Mesenchymal stem cell (in vitro differentiated cells and primary cell): ENCODE measurements at regions not wholly inside any gene's neighbourhood (a gene's known extent, or its start where the extent isn't known, plus 50 kb on each side); places are given as distances from the start of the nearest gene placed in this dataset.

ENCODE experiments used
- DNase-seq: peaks from one replicate; pipeline ENCODE4 v3.0.0-alpha.2; 2013
- H2AFZ ChIP-seq: one replicate; pipeline ENCODE4 v1.6.1; 2013; ENCODE audit warnings: low read depth, mild to moderate bottlenecking, control low read depth, inconsistent platforms, low read length, moderate library complexity
- H2AK5ac ChIP-seq: 2 replicates; pipeline ENCODE4 v1.6.1; 2013; ENCODE audit warnings: low read length, moderate library complexity, mild to moderate bottlenecking, inconsistent platforms; ENCODE audit not compliant: severe bottlenecking
- H2BK120ac ChIP-seq: one replicate; pipeline ENCODE4 v1.6.1; 2013; ENCODE audit warnings: low read depth, mild to moderate bottlenecking, inconsistent platforms, low read length, moderate library complexity
- H2BK12ac ChIP-seq, 2 experiments: one replicate each; pipeline ENCODE4 v1.6.1; 2013; ENCODE audit warnings: inconsistent platforms in 2 of 2, low read length in 2 of 2, mild to moderate bottlenecking in 2 of 2, moderate library complexity in 2 of 2, control low read depth in 1 of 2
- H2BK15ac ChIP-seq: one replicate; pipeline ENCODE4 v1.6.1; 2013; ENCODE audit warnings: mild to moderate bottlenecking, low read depth, inconsistent platforms; ENCODE audit not compliant: poor library complexity, severe bottlenecking
- H2BK5ac ChIP-seq: 2 replicates; pipeline ENCODE4 v1.6.1; 2013; ENCODE audit warnings: low read depth, mild to moderate bottlenecking, low read length, control low read depth, inconsistent platforms; ENCODE audit not compliant: poor library complexity, severe bottlenecking
- H3K14ac ChIP-seq, 2 experiments: one replicate each; pipeline ENCODE4 v1.6.1; 2013; ENCODE audit warnings: inconsistent platforms in 2 of 2, low read length in 2 of 2, control low read depth in 1 of 2, mild to moderate bottlenecking in 1 of 2, moderate library complexity in 1 of 2
- H3K18ac ChIP-seq, 2 experiments: one replicate each; pipeline ENCODE4 v1.6.1; 2013; ENCODE audit warnings: inconsistent platforms in 2 of 2, low read length in 2 of 2, control low read depth in 1 of 2, low read depth in 1 of 2, mild to moderate bottlenecking in 1 of 2
- H3K23ac ChIP-seq, 2 experiments: one replicate each; pipeline ENCODE4 v1.6.1; 2013; ENCODE audit warnings: inconsistent platforms in 2 of 2, low read length in 2 of 2, mild to moderate bottlenecking in 2 of 2, moderate library complexity in 2 of 2, control low read depth in 1 of 2
- H3K27ac ChIP-seq: 2 replicates; pipeline ENCODE4 v1.5.1; 2013; ENCODE audit warnings: mild to moderate bottlenecking, moderate library complexity, low read length, control low read depth, inconsistent platforms; ENCODE audit not compliant: poor library complexity, severe bottlenecking
- H3K27me3 ChIP-seq, 2 experiments: 2 replicates each; pipeline versions ENCODE4 v1.6.1 to v1.7.0; 2013; ENCODE audit warnings: low read length in 2 of 2, mild to moderate bottlenecking in 2 of 2, moderate library complexity in 2 of 2, control low read depth in 1 of 2, inconsistent platforms in 1 of 2; ENCODE audit not compliant: control insufficient read depth in 1 of 2, insufficient read depth in 1 of 2
- H3K36me3 ChIP-seq, 2 experiments: 2 replicates each; pipeline versions ENCODE4 v1.6.1 to v1.7.0; 2013; ENCODE audit warnings: low read length in 2 of 2, control low read depth in 1 of 2, inconsistent platforms in 1 of 2, low read depth in 1 of 2, mild to moderate bottlenecking in 1 of 2; ENCODE audit not compliant: insufficient read depth in 2 of 2, control insufficient read depth in 1 of 2
- H3K4ac ChIP-seq, 2 experiments: one replicate each; pipeline ENCODE4 v1.6.1; 2013; ENCODE audit warnings: inconsistent platforms in 2 of 2, low read length in 2 of 2, mild to moderate bottlenecking in 2 of 2, moderate library complexity in 2 of 2, control low read depth in 1 of 2, low read depth in 1 of 2
- H3K4me1 ChIP-seq: 2 replicates; pipeline ENCODE4 v1.6.1; 2013; ENCODE audit warnings: low read depth, low read length, control low read depth; ENCODE audit not compliant: control insufficient read depth, insufficient read depth
- H3K4me2 ChIP-seq: 2 replicates; pipeline ENCODE4 v1.6.1; 2013; ENCODE audit warnings: low read length, mild to moderate bottlenecking, inconsistent platforms; ENCODE audit not compliant: poor library complexity, severe bottlenecking
- H3K4me3 ChIP-seq, 2 experiments: 2 replicates each; pipeline versions ENCODE4 v1.5.1 to v1.7.0; 2013; ENCODE audit warnings: low read length in 2 of 2, mild to moderate bottlenecking in 2 of 2, control low read depth in 1 of 2, low read depth in 1 of 2; ENCODE audit not compliant: insufficient read depth in 1 of 2
- H3K79me1 ChIP-seq: replicated peaks from 2 replicates; pipeline ENCODE4 v1.6.1; 2013; ENCODE audit warnings: mild to moderate bottlenecking, control low read depth, low read length, inconsistent platforms; ENCODE audit not compliant: poor library complexity, severe bottlenecking
- H3K9ac ChIP-seq: 2 replicates; pipeline ENCODE4 v1.7.0; 2013; ENCODE audit warnings: mild to moderate bottlenecking, low read length, moderate library complexity
- H3K9me3 ChIP-seq: 2 replicates; pipeline ENCODE4 v1.7.0; 2013; ENCODE audit warnings: mild to moderate bottlenecking, low read length; ENCODE audit not compliant: control insufficient read depth
- H4K8ac ChIP-seq: one replicate; pipeline ENCODE4 v1.6.1; 2013; ENCODE audit warnings: inconsistent platforms, mild to moderate bottlenecking, low read length, moderate library complexity
- H4K91ac ChIP-seq: one replicate; pipeline ENCODE4 v1.6.1; 2013; ENCODE audit warnings: mild to moderate bottlenecking, low read length, inconsistent platforms
- WGBS: methylation state at CpG from one replicate; pipeline ENCODE4 v1.1.7; 2013; ENCODE audit warnings: mixed read lengths; 5-methylcytosine and 5-hydroxymethylcytosine counted together

GRCh38 chr10:78354101-78354500 is 320.4 kb downstream of the RPS24 start:
- H4K91ac ChIP-seq, result no peak overlapping the region
- H3K36me3 ChIP-seq, result no peaks in the 10 kb centered on the region
- no peak overlapping the region for H3K18ac ChIP-seq
- 81% methylated on average over 7 of the region's 7 CpGs for WGBS
- no peak overlapping the region for H3K23ac ChIP-seq
- DNase-seq, result no peak
- no peak overlapping the region for H2BK5ac ChIP-seq
- H4K8ac ChIP-seq, result no peak overlapping the region
- H3K4me2 ChIP-seq, result no peak overlapping the region
- peaks cover 0 to 5% of the 10 kb centered on the region in 2 experiments for H3K27me3 ChIP-seq
- no peak overlapping the region for H3K14ac ChIP-seq
- peaks cover 2% of the 10 kb centered on the region for H3K4me1 ChIP-seq
- no peak overlapping the region for H2BK12ac ChIP-seq
- H3K27ac ChIP-seq, result no peak overlapping the region
- H2AK5ac ChIP-seq, result no peak overlapping the region
- H3K4me3 ChIP-seq, result no peak overlapping the region
- H3K79me1 ChIP-seq, result no peaks in the 10 kb centered on the region
- H2AFZ ChIP-seq, result no peak overlapping the region
- H3K9me3 ChIP-seq, result no peaks in the 10 kb centered on the region
- H2BK15ac ChIP-seq, result no peak overlapping the region
- no peak overlapping the region for H3K4ac ChIP-seq
- no peak overlapping the region for H3K9ac ChIP-seq
- H2BK120ac ChIP-seq, result no peak overlapping the region

GRCh38 chr10:78356291-78356900 is 322.7 kb downstream of the RPS24 start:
- H3K4ac ChIP-seq, result no peak overlapping the region
- no peak overlapping the region for H2BK120ac ChIP-seq
- DNase-seq, result no peak
- no peak overlapping the region for H3K4me2 ChIP-seq
- H2BK5ac ChIP-seq, result no peak overlapping the region
- H3K27ac ChIP-seq, result no peak overlapping the region
- 77% methylated on average over 9 of the region's 10 CpGs for WGBS
- H3K27me3 ChIP-seq, result peaks cover 0 to 10% of the 10 kb centered on the region in 2 experiments
- H3K36me3 ChIP-seq, result no peaks in the 10 kb centered on the region
- H3K4me3 ChIP-seq, result no peak overlapping the region
- H2BK12ac ChIP-seq, result no peak overlapping the region
- H3K79me1 ChIP-seq, result no peaks in the 10 kb centered on the region
- no peak overlapping the region for H3K18ac ChIP-seq
- no peak overlapping the region for H2AFZ ChIP-seq
- peaks cover 12% of the 10 kb centered on the region for H3K4me1 ChIP-seq
- H3K23ac ChIP-seq, result no peak overlapping the region
- H3K9me3 ChIP-seq, result no peaks in the 10 kb centered on the region
- H2BK15ac ChIP-seq, result no peak overlapping the region
- no peak overlapping the region for H4K91ac ChIP-seq
- H3K9ac ChIP-seq, result no peak overlapping the region
- no peak overlapping the region for H2AK5ac ChIP-seq
- H3K14ac ChIP-seq, result no peak overlapping the region
- no peak overlapping the region for H4K8ac ChIP-seq

GRCh38 chr10:78357141-78358063 is 323.7 kb downstream of the RPS24 start:
- Histone ChIP-seq H3K4ac (no peak overlapping the region), H2BK5ac (no peak overlapping the region)

GRCh38 chr10:78358351-78358750 is 324.7 kb downstream of the RPS24 start:
- Histone ChIP-seq H2BK5ac (no peak overlapping the region), H3K4me3 (no peak overlapping the region), H3K27ac (no peak overlapping the region), H3K36me3 (no peaks in the 10 kb centered on the region), H3K18ac (no peak overlapping the region), H3K9me3 (no peaks in the 10 kb centered on the region), H3K27me3 (peaks cover 0 to 10% of the 10 kb centered on the region in 2 experiments), H3K23ac (no peak overlapping the region), H3K4me1 (peaks cover 22% of the 10 kb centered on the region), H3K4me2 (no peak overlapping the region), H2BK15ac (peak overlapping the region; percentile 17), H3K4ac (no peak overlapping the region), H3K79me1 (no peaks in the 10 kb centered on the region), H3K9ac (no peak overlapping the region), H2BK12ac (peak overlapping the region in 1 of 2 experiments; percentile 1), H2AK5ac (no peak overlapping the region), H2AFZ (no peak overlapping the region), H2BK120ac (no peak overlapping the region), H4K91ac (no peak overlapping the region), H4K8ac (no peak overlapping the region), H3K14ac (peak overlapping the region in 1 of 2 experiments; percentile 30)
- 68% methylated on average over 5 of the region's 5 CpGs for WGBS
- no peak for DNase-seq

More at GRCh38 chr10:78357141-78358063, 323.7 kb downstream of the RPS24 start:
- H2BK12ac ChIP-seq, result no peak overlapping the region
- no peaks in the 10 kb centered on the region for H3K36me3 ChIP-seq
- no peak overlapping the region for H3K27ac ChIP-seq
- WGBS, result 81% methylated on average over 11 of the region's 16 CpGs
- no peak overlapping the region for H3K14ac ChIP-seq
- no peak overlapping the region for H3K4me2 ChIP-seq
- no peak overlapping the region for H2BK15ac ChIP-seq
- H3K23ac ChIP-seq, result no peak overlapping the region
- H2BK120ac ChIP-seq, result no peak overlapping the region
- no peak overlapping the region for H2AFZ ChIP-seq
- no peak overlapping the region for H3K18ac ChIP-seq
- H3K9ac ChIP-seq, result no peak overlapping the region
- H3K79me1 ChIP-seq, result no peaks in the 10 kb centered on the region
- no peaks in the 10 kb centered on the region for H3K9me3 ChIP-seq
- H4K8ac ChIP-seq, result no peak overlapping the region
- peaks cover 18% of the 10 kb centered on the region for H3K4me1 ChIP-seq
- H3K4me3 ChIP-seq, result peak overlapping the region in 1 of 2 experiments; percentile 50
- H4K91ac ChIP-seq, result no peak overlapping the region
- no peak overlapping the region for H2AK5ac ChIP-seq
- H3K27me3 ChIP-seq, result peaks cover 0 to 10% of the 10 kb centered on the region in 2 experiments
- DNase-seq, result no peak
